WTC11 (cell line): ENCODE measurements at regions not wholly inside any gene's neighbourhood (a gene's known extent, or its start where the extent isn't known, plus 50 kb on each side); places are given as distances from the start of the nearest gene placed in this dataset.
"Not testable (repeated sequence)": the region's sequence is repeated elsewhere in the genome, so short reads cannot be mapped to it uniquely, and the experiment has no call there.

Source experiments
- ATAC-seq: fragments of 200-7000 bp; cut with Tn5 transposase; 2 replicates; pipeline ENCODE4 v1.10.0; 2021; ENCODE audit warnings: mild to moderate bottlenecking, moderate library complexity
- CTCF ChIA-PET: fragments of 300-600 bp; sonication (Branson Sonifier 250); formaldehyde crosslinking; loops from one replicate; lab custom pipeline; 2021; ENCODE audit warnings: antibody characterized with exemption; lab: Charles Lee
- POLR2A ChIA-PET: fragments of 350-600 bp; sonication (Branson Sonifier 250); formaldehyde crosslinking; loops from one replicate; lab custom pipeline; 2021; ENCODE audit warnings: antibody characterized with exemption; lab: Charles Lee
- DNase-seq: peaks from one replicate; pipeline ENCODE4 v3.0.0; 2021; ENCODE audit warnings: low spot score
- H3K27ac Mint-ChIP-seq: 2 replicates; pipeline ENCODE4 v1.8.0; 2021; ENCODE audit warnings: mixed read lengths
- H3K27me3 Mint-ChIP-seq: 2 replicates; pipeline ENCODE4 v1.8.0; 2021; ENCODE audit warnings: low read depth, mild to moderate bottlenecking, moderate library complexity, mixed read lengths
- H3K36me3 Mint-ChIP-seq: 2 replicates; pipeline ENCODE4 v1.8.0; 2021; ENCODE audit warnings: mixed read lengths
- H3K4me1 Mint-ChIP-seq: 2 replicates; pipeline ENCODE4 v1.8.0; 2022; ENCODE audit warnings: mixed read lengths
- H3K4me3 Mint-ChIP-seq: 2 replicates; pipeline ENCODE4 v1.8.0; 2021; ENCODE audit warnings: mild to moderate bottlenecking, moderate library complexity, mixed read lengths
- H3K9me3 Mint-ChIP-seq: 2 replicates; pipeline ENCODE4 v1.8.0; 2021; ENCODE audit warnings: mixed read lengths
- CBFB ChIP-seq: sonication (generic); formaldehyde crosslinking; IDR thresholded peaks from 2 replicates; pipeline ENCODE4 v1.8.1; 2022; ENCODE audit warnings: mild to moderate bottlenecking, low read depth, missing genetic modification reagents
- CREB1 ChIP-seq: sonication (generic); formaldehyde crosslinking; IDR thresholded peaks from 2 replicates; pipeline ENCODE4 v1.8.0; 2023; ENCODE audit warnings: mild to moderate bottlenecking, missing genetic modification reagents
- ESRRA ChIP-seq: sonication (generic); formaldehyde crosslinking; IDR thresholded peaks from 2 replicates; pipeline ENCODE4 v1.8.1; 2022; ENCODE audit warnings: mild to moderate bottlenecking, missing genetic modification reagents, borderline replicate concordance
- KAT7 ChIP-seq: sonication (generic); formaldehyde crosslinking; IDR thresholded peaks from 2 replicates; pipeline ENCODE4 v1.8.1; 2023; ENCODE audit warnings: missing genetic modification reagents, mild to moderate bottlenecking, borderline replicate concordance
- NFATC4 ChIP-seq: fragments of 250-450 bp; sonication (Bioruptor Pico); IDR thresholded peaks from 2 replicates; pipeline ENCODE4 v1.9.0; 2021; ENCODE audit warnings: mild to moderate bottlenecking
- NFYB ChIP-seq: sonication (generic); formaldehyde crosslinking; conservative IDR thresholded peaks from 2 replicates; pipeline ENCODE4 v1.8.0; 2022; ENCODE audit warnings: low read depth, missing genetic modification reagents
- NR2C2 ChIP-seq: sonication (generic); formaldehyde crosslinking; IDR thresholded peaks from 2 replicates; pipeline ENCODE4 v1.8.0; 2022; ENCODE audit warnings: mild to moderate bottlenecking, missing genetic modification reagents
- NR3C1 ChIP-seq: sonication (generic); formaldehyde crosslinking; conservative IDR thresholded peaks from 2 replicates; pipeline ENCODE4 v1.8.1; 2023; ENCODE audit warnings: low read depth, mild to moderate bottlenecking, missing genetic modification reagents
- RELA ChIP-seq: sonication (generic); formaldehyde crosslinking; IDR thresholded peaks from 2 replicates; pipeline ENCODE4 v1.8.1; 2022; ENCODE audit warnings: missing genetic modification reagents, mild to moderate bottlenecking, borderline replicate concordance
- RORB ChIP-seq: fragments of 250-450 bp; sonication (Bioruptor Pico); IDR thresholded peaks from 2 replicates; pipeline ENCODE4 v1.9.0; 2021; ENCODE audit warnings: mild to moderate bottlenecking
- SMAD4 ChIP-seq: sonication (generic); formaldehyde crosslinking; IDR thresholded peaks from 2 replicates; pipeline ENCODE4 v1.8.0; 2022; ENCODE audit warnings: mild to moderate bottlenecking, missing genetic modification reagents
- TEAD4 ChIP-seq: sonication (generic); formaldehyde crosslinking; IDR thresholded peaks from 2 replicates; pipeline ENCODE4 v1.8.0; 2022; ENCODE audit warnings: mild to moderate bottlenecking, missing genetic modification reagents
- ZNF121 ChIP-seq: sonication (generic); formaldehyde crosslinking; IDR thresholded peaks from 2 replicates; pipeline ENCODE4 v1.8.0; 2023; ENCODE audit warnings: missing genetic modification reagents
- ZNF317 ChIP-seq: sonication (generic); formaldehyde crosslinking; IDR thresholded peaks from 2 replicates; pipeline ENCODE4 v1.8.1; 2023; ENCODE audit warnings: low read depth, mild to moderate bottlenecking, moderate library complexity, missing genetic modification reagents, borderline replicate concordance
- TF ChIP-seq, protein P1 (sequence below): sonication (generic); formaldehyde crosslinking; IDR thresholded peaks from 2 replicates; pipeline ENCODE4 v1.8.1; 2023; ENCODE audit warnings: mild to moderate bottlenecking, missing genetic modification reagents
- TF ChIP-seq, protein P2 (sequence below): sonication (generic); formaldehyde crosslinking; IDR thresholded peaks from 2 replicates; pipeline ENCODE4 v1.8.1; 2023; ENCODE audit warnings: mild to moderate bottlenecking, moderate library complexity, missing genetic modification reagents
- TF ChIP-seq, protein P3 (sequence below): sonication (generic); formaldehyde crosslinking; IDR thresholded peaks from 2 replicates; pipeline ENCODE4 v1.8.1; 2022; ENCODE audit warnings: mild to moderate bottlenecking, missing genetic modification reagents, moderate library complexity, borderline replicate concordance
- TF ChIP-seq, protein P4 (sequence below): sonication (generic); formaldehyde crosslinking; IDR thresholded peaks from 2 replicates; pipeline ENCODE4 v1.8.0; 2023; ENCODE audit warnings: missing genetic modification reagents
- TF ChIP-seq, protein P5 (sequence below): sonication (generic); formaldehyde crosslinking; IDR thresholded peaks from 2 replicates; pipeline ENCODE4 v1.8.1; 2022; ENCODE audit warnings: low read depth, mild to moderate bottlenecking, moderate library complexity, missing genetic modification reagents, borderline replicate concordance
- TF ChIP-seq, protein P6 (sequence below): fragments of 250-450 bp; sonication (Bioruptor Pico); IDR thresholded peaks from 2 replicates; pipeline ENCODE4 v1.9.0; 2021; ENCODE audit warnings: mild to moderate bottlenecking
- TF ChIP-seq, protein P7 (sequence below): sonication (generic); formaldehyde crosslinking; IDR thresholded peaks from 2 replicates; pipeline ENCODE4 v1.8.0; 2022; ENCODE audit warnings: mild to moderate bottlenecking, missing genetic modification reagents

DNA sequence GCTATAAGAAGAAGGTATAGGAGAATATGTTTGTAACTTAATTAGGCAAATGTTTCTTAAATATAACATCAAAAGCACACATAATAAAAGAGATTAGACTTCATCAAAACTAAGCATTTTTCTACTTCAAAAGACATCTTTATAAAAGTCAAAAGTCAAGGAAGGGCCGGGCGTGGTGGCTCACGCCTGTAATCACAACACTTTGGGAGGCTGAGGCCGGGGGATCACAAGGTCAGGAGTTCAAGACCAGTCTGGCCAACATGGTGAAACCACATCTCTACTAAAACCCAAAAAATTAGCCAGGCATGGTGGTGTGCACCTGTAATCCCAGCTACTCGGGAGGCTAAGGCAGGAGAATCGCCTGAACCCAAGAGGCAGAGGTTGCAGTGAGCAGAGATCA lies 951.0 kb upstream of the C9orf72 start:
- 0 out of 2 replicates have a peak, but pooled peaks have one; percentile 18 for TF ChIP-seq ZNF121
- ATAC-seq, H3K4me1 Mint-ChIP-seq, H3K9me3 Mint-ChIP-seq, H3K36me3 Mint-ChIP-seq, POLR2A ChIA-PET, H3K27me3 Mint-ChIP-seq, H3K4me3 Mint-ChIP-seq, H3K27ac Mint-ChIP-seq, CTCF ChIA-PET, DNase-seq: not testable (repeated sequence)

DNA sequence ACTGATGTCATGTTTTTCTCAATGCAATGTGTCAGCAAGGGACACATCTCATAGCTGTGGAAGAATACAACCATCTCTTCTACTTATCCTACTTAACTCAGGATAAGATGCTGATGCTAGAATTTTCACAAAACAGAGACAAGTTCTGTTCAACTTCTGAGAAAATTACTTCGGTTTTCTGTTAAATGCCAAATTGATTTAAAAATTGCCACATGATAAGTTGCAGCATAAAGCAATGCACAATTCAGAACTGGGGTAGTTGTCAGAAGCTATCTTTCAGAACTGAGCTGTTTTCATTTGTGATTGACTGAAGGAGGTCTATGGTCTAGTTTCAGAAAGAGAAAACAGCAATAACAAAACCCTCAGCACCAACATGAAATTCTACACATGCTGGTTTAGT lies 954.8 kb upstream of the C9orf72 start:
- Mint-ChIP-seq H3K36me3 (no peaks in the 10 kb centered on the region), H3K27ac (no peak overlapping the region), H3K27me3 (no peaks in the 10 kb centered on the region), H3K4me1 (peaks cover 19% of the 10 kb centered on the region), H3K9me3 (peaks cover 4% of the 10 kb centered on the region; the same call in 1 of the 2 replicates), H3K4me3 (no peak overlapping the region)
- DNase-seq = no peak
- CTCF ChIA-PET = no interaction called here
- no peak for ATAC-seq
- TF ChIP-seq, protein P1, sequence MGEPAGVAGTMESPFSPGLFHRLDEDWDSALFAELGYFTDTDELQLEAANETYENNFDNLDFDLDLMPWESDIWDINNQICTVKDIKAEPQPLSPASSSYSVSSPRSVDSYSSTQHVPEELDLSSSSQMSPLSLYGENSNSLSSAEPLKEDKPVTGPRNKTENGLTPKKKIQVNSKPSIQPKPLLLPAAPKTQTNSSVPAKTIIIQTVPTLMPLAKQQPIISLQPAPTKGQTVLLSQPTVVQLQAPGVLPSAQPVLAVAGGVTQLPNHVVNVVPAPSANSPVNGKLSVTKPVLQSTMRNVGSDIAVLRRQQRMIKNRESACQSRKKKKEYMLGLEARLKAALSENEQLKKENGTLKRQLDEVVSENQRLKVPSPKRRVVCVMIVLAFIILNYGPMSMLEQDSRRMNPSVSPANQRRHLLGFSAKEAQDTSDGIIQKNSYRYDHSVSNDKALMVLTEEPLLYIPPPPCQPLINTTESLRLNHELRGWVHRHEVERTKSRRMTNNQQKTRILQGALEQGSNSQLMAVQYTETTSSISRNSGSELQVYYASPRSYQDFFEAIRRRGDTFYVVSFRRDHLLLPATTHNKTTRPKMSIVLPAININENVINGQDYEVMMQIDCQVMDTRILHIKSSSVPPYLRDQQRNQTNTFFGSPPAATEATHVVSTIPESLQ (CRISPR knock-in tag) = no peak
- TF ChIP-seq NFYB (CRISPR knock-in tag) = no peak
- TF ChIP-seq ESRRA (CRISPR knock-in tag) = no peak
- TF ChIP-seq CBFB (CRISPR knock-in tag) = no peak
- TF ChIP-seq RELA (CRISPR knock-in tag) = no peak
- TF ChIP-seq RORB (CRISPR knock-in tag) = no peak
- POLR2A ChIA-PET = no interaction called here

DNA sequence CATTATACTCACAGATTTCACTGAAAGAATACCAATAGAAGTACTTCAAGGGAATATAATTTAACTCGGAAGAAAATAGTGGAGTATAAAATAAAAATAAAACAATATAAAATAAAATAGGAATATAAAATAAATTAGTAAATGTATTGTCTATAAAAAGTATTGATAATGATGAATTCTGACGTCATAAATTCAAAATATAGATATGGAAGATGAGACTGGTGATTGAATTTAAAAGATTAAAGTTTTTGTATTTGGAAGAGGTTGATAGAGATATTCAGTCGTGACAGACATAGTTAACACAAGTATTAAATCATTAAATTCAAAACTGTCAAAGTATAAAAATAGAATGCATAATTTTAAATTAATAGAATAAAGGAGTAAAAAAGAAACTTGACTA lies 964.9 kb upstream of the C9orf72 start:
- ChIA-PET POLR2A (no interaction called here), CTCF (no interaction called here)
- Mint-ChIP-seq H3K4me1 (no peaks in the 10 kb centered on the region), H3K36me3 (no peaks in the 10 kb centered on the region), H3K9me3 (no peaks in the 10 kb centered on the region), H3K27me3 (no peaks in the 10 kb centered on the region), H3K4me3 (no peak overlapping the region), H3K27ac (no peak overlapping the region)
- ATAC-seq = no peak
- DNase-seq = no peak
- TF ChIP-seq CREB1 (no peak), ESRRA (CRISPR knock-in tag) (no peak), ZNF317 (CRISPR knock-in tag) (no peak), NR2C2 (CRISPR knock-in tag) (no peak), NR3C1 (CRISPR knock-in tag) (no peak), SMAD4 (CRISPR knock-in tag) (no peak), KAT7 (CRISPR knock-in tag) (no peak), TEAD4 (CRISPR knock-in tag) (no peak), NFATC4 (no peak)
- TF ChIP-seq, protein P2, sequence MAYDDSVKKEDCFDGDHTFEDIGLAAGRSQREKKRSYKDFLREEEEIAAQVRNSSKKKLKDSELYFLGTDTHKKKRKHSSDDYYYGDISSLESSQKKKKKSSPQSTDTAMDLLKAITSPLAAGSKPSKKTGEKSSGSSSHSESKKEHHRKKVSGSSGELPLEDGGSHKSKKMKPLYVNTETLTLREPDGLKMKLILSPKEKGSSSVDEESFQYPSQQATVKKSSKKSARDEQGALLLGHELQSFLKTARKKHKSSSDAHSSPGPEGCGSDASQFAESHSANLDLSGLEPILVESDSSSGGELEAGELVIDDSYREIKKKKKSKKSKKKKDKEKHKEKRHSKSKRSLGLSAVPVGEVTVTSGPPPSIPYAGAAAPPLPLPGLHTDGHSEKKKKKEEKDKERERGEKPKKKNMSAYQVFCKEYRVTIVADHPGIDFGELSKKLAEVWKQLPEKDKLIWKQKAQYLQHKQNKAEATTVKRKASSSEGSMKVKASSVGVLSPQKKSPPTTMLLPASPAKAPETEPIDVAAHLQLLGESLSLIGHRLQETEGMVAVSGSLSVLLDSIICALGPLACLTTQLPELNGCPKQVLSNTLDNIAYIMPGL (CRISPR knock-in tag) = no peak
- TF ChIP-seq, protein P3, sequence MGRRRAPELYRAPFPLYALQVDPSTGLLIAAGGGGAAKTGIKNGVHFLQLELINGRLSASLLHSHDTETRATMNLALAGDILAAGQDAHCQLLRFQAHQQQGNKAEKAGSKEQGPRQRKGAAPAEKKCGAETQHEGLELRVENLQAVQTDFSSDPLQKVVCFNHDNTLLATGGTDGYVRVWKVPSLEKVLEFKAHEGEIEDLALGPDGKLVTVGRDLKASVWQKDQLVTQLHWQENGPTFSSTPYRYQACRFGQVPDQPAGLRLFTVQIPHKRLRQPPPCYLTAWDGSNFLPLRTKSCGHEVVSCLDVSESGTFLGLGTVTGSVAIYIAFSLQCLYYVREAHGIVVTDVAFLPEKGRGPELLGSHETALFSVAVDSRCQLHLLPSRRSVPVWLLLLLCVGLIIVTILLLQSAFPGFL (CRISPR knock-in tag) = no peak
- TF ChIP-seq, protein P4, sequence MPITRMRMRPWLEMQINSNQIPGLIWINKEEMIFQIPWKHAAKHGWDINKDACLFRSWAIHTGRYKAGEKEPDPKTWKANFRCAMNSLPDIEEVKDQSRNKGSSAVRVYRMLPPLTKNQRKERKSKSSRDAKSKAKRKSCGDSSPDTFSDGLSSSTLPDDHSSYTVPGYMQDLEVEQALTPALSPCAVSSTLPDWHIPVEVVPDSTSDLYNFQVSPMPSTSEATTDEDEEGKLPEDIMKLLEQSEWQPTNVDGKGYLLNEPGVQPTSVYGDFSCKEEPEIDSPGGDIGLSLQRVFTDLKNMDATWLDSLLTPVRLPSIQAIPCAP = no peak
- TF ChIP-seq, protein P1 (CRISPR knock-in tag) = no peak
- TF ChIP-seq, protein P5, sequence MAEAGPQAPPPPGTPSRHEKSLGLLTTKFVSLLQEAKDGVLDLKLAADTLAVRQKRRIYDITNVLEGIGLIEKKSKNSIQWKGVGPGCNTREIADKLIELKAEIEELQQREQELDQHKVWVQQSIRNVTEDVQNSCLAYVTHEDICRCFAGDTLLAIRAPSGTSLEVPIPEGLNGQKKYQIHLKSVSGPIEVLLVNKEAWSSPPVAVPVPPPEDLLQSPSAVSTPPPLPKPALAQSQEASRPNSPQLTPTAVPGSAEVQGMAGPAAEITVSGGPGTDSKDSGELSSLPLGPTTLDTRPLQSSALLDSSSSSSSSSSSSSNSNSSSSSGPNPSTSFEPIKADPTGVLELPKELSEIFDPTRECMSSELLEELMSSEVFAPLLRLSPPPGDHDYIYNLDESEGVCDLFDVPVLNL (CRISPR knock-in tag) = no peak
- TF ChIP-seq, protein P6, sequence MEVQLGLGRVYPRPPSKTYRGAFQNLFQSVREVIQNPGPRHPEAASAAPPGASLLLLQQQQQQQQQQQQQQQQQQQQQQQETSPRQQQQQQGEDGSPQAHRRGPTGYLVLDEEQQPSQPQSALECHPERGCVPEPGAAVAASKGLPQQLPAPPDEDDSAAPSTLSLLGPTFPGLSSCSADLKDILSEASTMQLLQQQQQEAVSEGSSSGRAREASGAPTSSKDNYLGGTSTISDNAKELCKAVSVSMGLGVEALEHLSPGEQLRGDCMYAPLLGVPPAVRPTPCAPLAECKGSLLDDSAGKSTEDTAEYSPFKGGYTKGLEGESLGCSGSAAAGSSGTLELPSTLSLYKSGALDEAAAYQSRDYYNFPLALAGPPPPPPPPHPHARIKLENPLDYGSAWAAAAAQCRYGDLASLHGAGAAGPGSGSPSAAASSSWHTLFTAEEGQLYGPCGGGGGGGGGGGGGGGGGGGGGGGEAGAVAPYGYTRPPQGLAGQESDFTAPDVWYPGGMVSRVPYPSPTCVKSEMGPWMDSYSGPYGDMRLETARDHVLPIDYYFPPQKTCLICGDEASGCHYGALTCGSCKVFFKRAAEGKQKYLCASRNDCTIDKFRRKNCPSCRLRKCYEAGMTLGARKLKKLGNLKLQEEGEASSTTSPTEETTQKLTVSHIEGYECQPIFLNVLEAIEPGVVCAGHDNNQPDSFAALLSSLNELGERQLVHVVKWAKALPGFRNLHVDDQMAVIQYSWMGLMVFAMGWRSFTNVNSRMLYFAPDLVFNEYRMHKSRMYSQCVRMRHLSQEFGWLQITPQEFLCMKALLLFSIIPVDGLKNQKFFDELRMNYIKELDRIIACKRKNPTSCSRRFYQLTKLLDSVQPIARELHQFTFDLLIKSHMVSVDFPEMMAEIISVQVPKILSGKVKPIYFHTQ = no peak
- TF ChIP-seq, protein P7, sequence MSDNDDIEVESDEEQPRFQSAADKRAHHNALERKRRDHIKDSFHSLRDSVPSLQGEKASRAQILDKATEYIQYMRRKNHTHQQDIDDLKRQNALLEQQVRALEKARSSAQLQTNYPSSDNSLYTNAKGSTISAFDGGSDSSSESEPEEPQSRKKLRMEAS = no peak
